DOHH2 (cell line): ENCODE measurements at regions not wholly inside any gene's neighbourhood (a gene's known extent, or its start where the extent isn't known, plus 50 kb on each side); places are given as distances from the start of the nearest gene placed in this dataset.

ENCODE experiments used
- CTCF ChIP-seq: fragments of 200-600 bp; sonication (generic); IDR thresholded peaks from one replicate; pipeline ENCODE4 v1.5.1; 2014; ENCODE audit warnings: antibody characterized with exemption, mild to moderate bottlenecking, low read depth, low read length; ENCODE audit not compliant: poor library complexity, severe bottlenecking
- EZH2phosphoT487 ChIP-seq: fragments of 200-600 bp; sonication (generic); IDR thresholded peaks from 2 replicates; pipeline ENCODE4 v1.6.1; 2017; ENCODE audit warnings: borderline replicate concordance, mild to moderate bottlenecking, antibody characterized with exemption, low read length, moderate library complexity, mixed read lengths

GRCh38 chr4:24677909-24678308 lies 93.6 kb upstream of the DHX15 start:
- TF ChIP-seq CTCF, result no peak
- TF ChIP-seq EZH2phosphoT487, result no peak
